ENCODE measurements at regions not wholly inside any gene's neighbourhood (a gene's known extent, or its start where the extent isn't known, plus 50 kb on each side); places are given as distances from the start of the nearest gene placed in this dataset.
A peak's percentile ranks its signal among the peaks of the same experiment; 100 is the strongest.

GRCh38 chr7:35537067-35538023 is 157.6 kb downstream of the HERPUD2 start:
- peak; percentile 87 for TF ChIP-seq CTCF (IDR thresholded peaks at IDR 0.05; ENCODE audit: insufficient read depth, low read depth, low read length, missing control alignments)

GRCh38 chr7:35536396-35536826 is 158.5 kb downstream of the HERPUD2 start:
- H3K4me3 ChIP-seq (ENCODE audit: low read length) = no peak overlapping the region
- no peak for TF ChIP-seq CTCF (IDR thresholded peaks at IDR 0.05; ENCODE audit: insufficient read depth, low read depth, low read length, missing control alignments)
- DNase-seq (ENCODE audit: low read depth) = no peak

More at GRCh38 chr7:35537067-35538023, 157.6 kb downstream of the HERPUD2 start:
- DNase-seq (ENCODE audit: low read depth) = peak; percentile 68
- H3K4me3 ChIP-seq (ENCODE audit: low read length) = no peak overlapping the region

GRCh38 chr7:35533902-35534301 is 161.0 kb downstream of the HERPUD2 start:
- TF ChIP-seq CTCF (IDR thresholded peaks at IDR 0.05; ENCODE audit: insufficient read depth, low read depth, low read length, missing control alignments) = no peak
- DNase-seq (ENCODE audit: low read depth) = no peak
- no peak overlapping the region for H3K4me3 ChIP-seq (ENCODE audit: low read length)

GRCh38 chr7:35530124-35531109 is 164.5 kb downstream of the HERPUD2 start:
- no peak overlapping the region for H3K4me3 ChIP-seq (ENCODE audit: low read length)
- no peak for TF ChIP-seq CTCF (IDR thresholded peaks at IDR 0.05; ENCODE audit: insufficient read depth, low read depth, low read length, missing control alignments)
- DNase-seq (ENCODE audit: low read depth) = no peak

GRCh38 chr7:35529713-35530112 is 165.2 kb downstream of the HERPUD2 start:
- no peak for TF ChIP-seq CTCF (IDR thresholded peaks at IDR 0.05; ENCODE audit: insufficient read depth, low read depth, low read length, missing control alignments)
- no peak for DNase-seq (ENCODE audit: low read depth)
- no peak overlapping the region for H3K4me3 ChIP-seq (ENCODE audit: low read length)

- no peak for DNase-seq (ENCODE audit: low read depth)
- no peak overlapping the region for H3K4me3 ChIP-seq (ENCODE audit: low read length)
- TF ChIP-seq CTCF (IDR thresholded peaks at IDR 0.05; ENCODE audit: insufficient read depth, low read depth, low read length, missing control alignments) = no peak
Measured at GRCh38 chr7:35528381-35528977, 166.5 kb downstream of the HERPUD2 start.

Data from epithelial cell of esophagus (primary cell).